GM12875 (cell line): ENCODE measurements at regions not wholly inside any gene's neighbourhood (a gene's known extent, or its start where the extent isn't known, plus 50 kb on each side); places are given as distances from the start of the nearest gene placed in this dataset.

Source experiments
- H3K4me3 ChIP-seq: one replicate; pipeline ENCODE4 v1.5.1; 2011; ENCODE audit warnings: low read depth, low read length, control low read depth
- CTCF ChIP-seq: IDR thresholded peaks from 2 replicates; pipeline ENCODE4 v1.5.1; 2011; ENCODE audit warnings: low read depth, mild to moderate bottlenecking, control low read depth, inconsistent platforms, low read length, moderate library complexity, borderline replicate concordance; ENCODE audit not compliant: insufficient read depth

- H3K4me3 ChIP-seq, result no peak overlapping the region
- TF ChIP-seq CTCF, result no peak
Observed at GRCh38 chr2:4180631-4181030, 477.3 kb downstream of the DCDC2C start.

GRCh38 chr2:4181062-4181461 lies 477.7 kb downstream of the DCDC2C start:
- no peak overlapping the region for H3K4me3 ChIP-seq
- TF ChIP-seq CTCF, result no peak

- no peak for TF ChIP-seq CTCF
- H3K4me3 ChIP-seq, result no peak overlapping the region
Observed at GRCh38 chr2:4188561-4188960, 485.2 kb downstream of the DCDC2C start.

GRCh38 chr2:4190548-4190947 lies 487.2 kb downstream of the DCDC2C start:
- TF ChIP-seq CTCF, result no peak
- no peak overlapping the region for H3K4me3 ChIP-seq

- H3K4me3 ChIP-seq, result no peak overlapping the region
- no peak for TF ChIP-seq CTCF
Observed at GRCh38 chr2:4192119-4192518, 488.7 kb downstream of the DCDC2C start.

- no peak for TF ChIP-seq CTCF
- no peak overlapping the region for H3K4me3 ChIP-seq
Observed at GRCh38 chr2:4214444-4215205, 511.2 kb downstream of the DCDC2C start.

- H3K4me3 ChIP-seq, result no peak overlapping the region
- TF ChIP-seq CTCF, result no peak
Observed at GRCh38 chr2:4217737-4218136, 514.4 kb downstream of the DCDC2C start.
